B cell (primary cell): ENCODE measurements at regions not wholly inside any gene's neighbourhood (a gene's known extent, or its start where the extent isn't known, plus 50 kb on each side); places are given as distances from the start of the nearest gene placed in this dataset.
"Not testable (repeated sequence)": the region's sequence is repeated elsewhere in the genome, so short reads cannot be mapped to it uniquely, and the experiment has no call there.

Experiments used
- ATAC-seq: fragments of 200-7000 bp; cut with Tn5 transposase; one replicate; pipeline ENCODE4 v1.10.0; 2021; ENCODE audit warnings: low read depth, mild to moderate bottlenecking, moderate number of reproducible peaks, moderate library complexity
- CTCF ChIA-PET: fragments of 350-600 bp; sonication (Branson Sonifier 250); formaldehyde crosslinking; loops from one replicate; lab custom pipeline; 2021; ENCODE audit warnings: antibody characterized with exemption, inconsistent platforms; lab: Charles Lee
- POLR2A ChIA-PET: fragments of 350-600 bp; sonication (Branson Sonifier 250); formaldehyde crosslinking; loops from one replicate; lab custom pipeline; 2021; ENCODE audit warnings: antibody characterized with exemption; lab: Charles Lee
- DNase-seq: peaks from one replicate; pipeline ENCODE4 v3.0.0; 2013
- H2AFZ ChIP-seq: 2 replicates; pipeline ENCODE4 v1.6.1; 2012; ENCODE audit warnings: mild to moderate bottlenecking, low read depth, low read length; ENCODE audit not compliant: insufficient read depth, poor library complexity, severe bottlenecking
- H3K27ac ChIP-seq, 2 donors: 1 replicate in 1 of 2; 2 replicates in 1 of 2; pipeline ENCODE4 v1.5.1; 2012 to 2013; ENCODE audit warnings: low read length in 2 of 2, mild to moderate bottlenecking in 2 of 2, moderate library complexity in 1 of 2
- H3K27me3 ChIP-seq, 4 experiments: fragments of 200-600 bp in 1 of 4; sonication (generic) in 1 of 4; replicated peaks in 1 of 4; 1 replicate in 2 of 4; 2 replicates in 2 of 4; pipeline versions ENCODE4 v1.6.1 to v1.7.0; 2013 to 2016; ENCODE audit warnings: low read length in 3 of 4, mild to moderate bottlenecking in 2 of 4, mixed read lengths in 1 of 4, moderate library complexity in 1 of 4; ENCODE audit not compliant: insufficient read depth in 4 of 4, control insufficient read depth in 3 of 4; ENCODE audit errors: control extremely low read depth in 1 of 4
- H3K36me3 ChIP-seq, 2 experiments: replicated peaks in 1 of 2; 1 replicate in 1 of 2; 2 replicates in 1 of 2; pipeline versions ENCODE4 v1.6.1 to v1.7.1; 2013; ENCODE audit warnings: low read length in 1 of 2; ENCODE audit not compliant: insufficient read depth in 2 of 2, control insufficient read depth in 1 of 2; ENCODE audit errors: control extremely low read depth in 1 of 2, extremely low read depth in 1 of 2
- H3K4me1 ChIP-seq, 2 donors: fragments of 200-600 bp in 1 of 2; sonication (generic) in 1 of 2; 1 replicate in 1 of 2; 2 replicates in 1 of 2; pipeline versions ENCODE4 v1.5.1 to v1.6.1; 2013 to 2017; ENCODE audit warnings: low read length in 2 of 2; ENCODE audit not compliant: control insufficient read depth in 2 of 2, insufficient read depth in 2 of 2
- H3K4me2 ChIP-seq: replicated peaks from 2 replicates; pipeline ENCODE3; 2012; ENCODE audit warnings: mild to moderate bottlenecking, low read depth, low read length; ENCODE audit not compliant: poor library complexity, severe bottlenecking
- H3K4me3 ChIP-seq, 5 experiments: fragments of 200-600 bp in 1 of 5; sonication (generic) in 1 of 5; 1 replicate in 3 of 5; 2 replicates in 2 of 5; pipeline versions ENCODE4 v1.5.1 to v1.7.0; 2011 to 2016; ENCODE audit warnings: low read length in 4 of 5, mild to moderate bottlenecking in 4 of 5, low read depth in 2 of 5, control low read depth in 1 of 5, moderate library complexity in 1 of 5; ENCODE audit not compliant: insufficient read depth in 1 of 5; ENCODE audit errors: control extremely low read depth in 1 of 5, extremely low read depth in 1 of 5
- H3K79me2 ChIP-seq: fragments of 200-600 bp; sonication (generic); one replicate; pipeline ENCODE4 v1.6.0; 2016; ENCODE audit warnings: low read length; ENCODE audit not compliant: control insufficient read depth, insufficient read depth
- H3K9ac ChIP-seq: fragments of 200-600 bp; sonication (generic); 2 replicates; pipeline ENCODE4 v1.6.1; 2017; ENCODE audit warnings: mild to moderate bottlenecking, low read length, moderate library complexity
- H3K9me3 ChIP-seq, 3 donors: one replicate each; pipeline versions ENCODE4 v1.6.1 to v1.7.1; 2013; ENCODE audit warnings: low read length in 2 of 3; ENCODE audit not compliant: control insufficient read depth in 2 of 3, insufficient read depth in 1 of 3; ENCODE audit errors: control extremely low read depth in 1 of 3
- H4K20me1 ChIP-seq: 2 replicates; pipeline ENCODE4 v1.6.0; 2012; ENCODE audit warnings: mild to moderate bottlenecking, low read length; ENCODE audit not compliant: insufficient read depth, control insufficient read depth, poor library complexity, severe bottlenecking
- H3K27ac Mint-ChIP-seq: one replicate; pipeline ENCODE4 v1.8.0; 2021; ENCODE audit warnings: mixed read lengths
- H3K27me3 Mint-ChIP-seq: one replicate; pipeline ENCODE4 v1.8.0; 2021; ENCODE audit warnings: mixed read lengths
- H3K4me1 Mint-ChIP-seq: one replicate; pipeline ENCODE4 v1.8.0; 2021; ENCODE audit warnings: mixed read lengths
- H3K4me3 Mint-ChIP-seq: one replicate; pipeline ENCODE4 v1.8.0; 2021; ENCODE audit warnings: mixed read lengths
- H3K9me3 Mint-ChIP-seq: one replicate; pipeline ENCODE4 v1.8.0; 2022; ENCODE audit warnings: mixed read lengths; ENCODE audit not compliant: insufficient read depth
- CTCF ChIP-seq: fragments of 200-600 bp; IDR thresholded peaks from one replicate; pipeline ENCODE4 v1.8.0; 2022; ENCODE audit warnings: antibody characterized with exemption, mild to moderate bottlenecking
- EZH2 ChIP-seq: IDR thresholded peaks from 2 replicates; pipeline ENCODE4 v1.6.1; 2012; ENCODE audit warnings: borderline replicate concordance, low read depth, mild to moderate bottlenecking, moderate library complexity, low read length; ENCODE audit not compliant: insufficient read depth, poor library complexity, severe bottlenecking
- WGBS: methylation state at CpG from one replicate; pipeline ENCODE4 v1.1.5; 2013; ENCODE audit warnings: missing lambda C conversion rate; ENCODE audit not compliant: insufficient coverage; 5-methylcytosine and 5-hydroxymethylcytosine counted together
- intact Hi-C: fragments of 100-400 bp; cut with micrococcal nuclease; formaldehyde crosslinking; loops from one replicate; pipeline ENCODE4 v1.10.0; 2022

GRCh38 chr4:18421519-18421918 is 400.0 kb upstream of the LCORL start:
- Histone ChIP-seq H3K27ac (no peak overlapping the region), H3K9me3 (peaks cover 0 to 5% (median 0%) of the 10 kb centered on the region in 3 donors), H3K27me3 (no peaks in the 10 kb centered on the region), H3K9ac (no peak overlapping the region), H3K79me2 (no peaks in the 10 kb centered on the region), H3K4me3 (no peak overlapping the region), H3K4me2 (no peak overlapping the region), H3K4me1 (no peaks in the 10 kb centered on the region), H3K36me3 (no peaks in the 10 kb centered on the region), H2AFZ (no peak overlapping the region), H4K20me1 (no peaks in the 10 kb centered on the region)
- no CpG with 5 or more reads among the region's 2 CpGs for WGBS
- Mint-ChIP-seq H3K27ac (no peak overlapping the region), H3K4me1 (no peaks in the 10 kb centered on the region), H3K9me3 (no peaks in the 10 kb centered on the region), H3K27me3 (no peaks in the 10 kb centered on the region), H3K4me3 (no peak overlapping the region)
- ChIA-PET POLR2A (no interaction called here), CTCF (no interaction called here)
- no peak for DNase-seq
- no peak for ATAC-seq
- TF ChIP-seq CTCF, result no peak
- TF ChIP-seq EZH2, result no peak
- intact Hi-C loops, result no loop called here

GRCh38 chr4:18419780-18420179 is 398.2 kb upstream of the LCORL start:
- H2AFZ ChIP-seq, result no peak overlapping the region
- Mint-ChIP-seq H3K27ac (no peak overlapping the region), H3K27me3 (no peaks in the 10 kb centered on the region), H3K4me3 (no peak overlapping the region), H3K4me1 (no peaks in the 10 kb centered on the region), H3K9me3 (no peaks in the 10 kb centered on the region)
- H3K4me1 ChIP-seq, result no peaks in the 10 kb centered on the region
- H4K20me1 ChIP-seq, result no peaks in the 10 kb centered on the region
- intact Hi-C loops, result no loop called here
- H3K79me2 ChIP-seq, result no peaks in the 10 kb centered on the region
- POLR2A ChIA-PET, result no interaction called here
- H3K27ac ChIP-seq, result no peak overlapping the region
- no peak for TF ChIP-seq CTCF
- TF ChIP-seq EZH2, result no peak
- DNase-seq, result no peak
- no peak overlapping the region for H3K4me2 ChIP-seq
- no peak overlapping the region for H3K4me3 ChIP-seq
- H3K27me3 ChIP-seq, result no peaks in the 10 kb centered on the region
- 73% methylated on average over 2 of the region's 3 CpGs for WGBS
- CTCF ChIA-PET, result no interaction called here
- ATAC-seq, result no peak
- H3K9me3 ChIP-seq, result peaks cover 0 to 5% (median 0%) of the 10 kb centered on the region in 3 donors
- no peak overlapping the region for H3K9ac ChIP-seq
- H3K36me3 ChIP-seq, result no peaks in the 10 kb centered on the region

DNA sequence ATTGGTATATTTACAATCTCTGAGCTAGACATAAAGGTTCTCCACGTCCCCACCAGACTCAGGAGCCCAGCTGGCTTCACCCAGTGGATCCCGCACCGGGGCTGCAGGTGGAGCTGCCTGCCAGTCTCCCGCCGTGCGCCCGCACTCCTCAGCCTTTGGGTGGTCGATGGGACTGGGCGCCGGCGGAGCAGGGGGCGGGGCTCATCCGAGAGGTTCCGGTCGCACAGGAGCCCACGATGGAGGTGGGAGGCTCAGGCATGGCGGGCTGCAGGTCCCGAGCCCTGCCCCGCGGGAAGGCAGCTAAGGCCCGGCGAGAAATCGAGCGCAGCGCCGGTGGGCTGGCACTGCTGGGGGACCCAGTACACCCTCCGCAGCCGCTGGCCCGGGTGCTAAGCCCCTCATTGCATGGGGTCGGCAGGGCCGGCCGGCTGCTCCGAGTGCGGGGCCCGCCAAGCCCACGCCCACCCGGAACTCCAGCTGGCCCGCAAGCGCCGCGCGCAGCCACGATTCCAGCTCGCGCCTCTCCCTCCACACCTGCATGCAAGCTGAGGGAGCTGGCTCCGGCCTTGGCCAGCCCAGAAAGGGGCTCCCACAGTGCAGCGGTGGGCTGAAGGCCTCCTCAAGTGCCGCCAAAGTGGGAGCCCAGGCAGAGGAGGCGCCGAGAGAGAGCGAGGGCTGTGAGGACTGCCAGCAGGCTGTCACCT is 396.8 kb upstream of the LCORL start:
- H3K9ac ChIP-seq, H3K27me3 Mint-ChIP-seq, H3K4me1 ChIP-seq, H3K27ac ChIP-seq, H3K4me2 ChIP-seq, H3K4me3 Mint-ChIP-seq, H3K36me3 ChIP-seq, DNase-seq, H3K79me2 ChIP-seq, H3K9me3 ChIP-seq, H3K27ac Mint-ChIP-seq, ATAC-seq, H2AFZ ChIP-seq, intact Hi-C loops, H3K4me3 ChIP-seq, POLR2A ChIA-PET, H3K4me1 Mint-ChIP-seq, H3K27me3 ChIP-seq, H4K20me1 ChIP-seq, CTCF ChIA-PET, H3K9me3 Mint-ChIP-seq: not testable (repeated sequence)
- 93% methylated on average over 39 of the region's 51 CpGs for WGBS
